ENCODE measurements at regions not wholly inside any gene's neighbourhood (a gene's known extent, or its start where the extent isn't known, plus 50 kb on each side); places are given as distances from the start of the nearest gene placed in this dataset.

GRCh38 chr14:42027271-42027670 is 420.6 kb downstream of the LRFN5 start:
- no peak for DNase-seq

GRCh38 chr14:42023452-42023851 is 416.8 kb downstream of the LRFN5 start:
- in situ Hi-C loops (cut with MboI; ENCODE audit: low pct_unique_long_range_greater_than_20kb, low sequenced_read_pairs): no loop called here
- DNase-seq: no peak

More at GRCh38 chr14:42027271-42027670, 420.6 kb downstream of the LRFN5 start:
- in situ Hi-C loops (cut with MboI; ENCODE audit: low pct_unique_long_range_greater_than_20kb, low sequenced_read_pairs): no loop called here

GRCh38 chr14:42014301-42014700 is 407.6 kb downstream of the LRFN5 start:
- in situ Hi-C loops (cut with MboI; ENCODE audit: low pct_unique_long_range_greater_than_20kb, low sequenced_read_pairs): no loop called here
- no peak for DNase-seq

GRCh38 chr14:42013559-42013958 is 406.9 kb downstream of the LRFN5 start:
- in situ Hi-C loops (cut with MboI; ENCODE audit: low pct_unique_long_range_greater_than_20kb, low sequenced_read_pairs): no loop called here
- no peak for DNase-seq

- in situ Hi-C loops (cut with MboI; ENCODE audit: low pct_unique_long_range_greater_than_20kb, low sequenced_read_pairs): no loop called here
- DNase-seq: no peak
Measured at GRCh38 chr14:42013153-42013552, 406.5 kb downstream of the LRFN5 start.

GRCh38 chr14:42011221-42011620 is 404.5 kb downstream of the LRFN5 start:
- no peak for DNase-seq
- in situ Hi-C loops (cut with MboI; ENCODE audit: low pct_unique_long_range_greater_than_20kb, low sequenced_read_pairs): no loop called here

GRCh38 chr14:42004321-42004720 is 397.6 kb downstream of the LRFN5 start:
- in situ Hi-C loops (cut with MboI; ENCODE audit: low pct_unique_long_range_greater_than_20kb, low sequenced_read_pairs): no loop called here
- DNase-seq: no peak

- in situ Hi-C loops (cut with MboI; ENCODE audit: low pct_unique_long_range_greater_than_20kb, low sequenced_read_pairs): no loop called here
- DNase-seq: no peak
Measured at GRCh38 chr14:42002141-42002540, 395.5 kb downstream of the LRFN5 start.

GRCh38 chr14:42001431-42001830 is 394.8 kb downstream of the LRFN5 start:
- in situ Hi-C loops (cut with MboI; ENCODE audit: low pct_unique_long_range_greater_than_20kb, low sequenced_read_pairs): no loop called here
- DNase-seq: no peak

- in situ Hi-C loops (cut with MboI; ENCODE audit: low pct_unique_long_range_greater_than_20kb, low sequenced_read_pairs): no loop called here
- DNase-seq: no peak
Measured at GRCh38 chr14:42000450-42000849, 393.8 kb downstream of the LRFN5 start.

- no peak for DNase-seq
- in situ Hi-C loops (cut with MboI; ENCODE audit: low pct_unique_long_range_greater_than_20kb, low sequenced_read_pairs): no loop called here
Measured at GRCh38 chr14:41993687-41994086, 387.0 kb downstream of the LRFN5 start.

- in situ Hi-C loops (cut with MboI; ENCODE audit: low pct_unique_long_range_greater_than_20kb, low sequenced_read_pairs): no loop called here
- no peak for DNase-seq
Measured at GRCh38 chr14:41986700-41987099, 380.0 kb downstream of the LRFN5 start.

- no peak for DNase-seq
Measured at GRCh38 chr14:41986083-41986645, 379.5 kb downstream of the LRFN5 start.

GRCh38 chr14:41973178-41973577 is 366.5 kb downstream of the LRFN5 start:
- peak; percentile 89 for DNase-seq
- in situ Hi-C loops (cut with MboI; ENCODE audit: low pct_unique_long_range_greater_than_20kb, low sequenced_read_pairs): no loop called here

More at GRCh38 chr14:41986083-41986645, 379.5 kb downstream of the LRFN5 start:
- in situ Hi-C loops (cut with MboI; ENCODE audit: low pct_unique_long_range_greater_than_20kb, low sequenced_read_pairs): no loop called here

- DNase-seq: no peak
- in situ Hi-C loops (cut with MboI; ENCODE audit: low pct_unique_long_range_greater_than_20kb, low sequenced_read_pairs): no loop called here
Measured at GRCh38 chr14:41972531-41972930, 365.9 kb downstream of the LRFN5 start.

- in situ Hi-C loops (cut with MboI; ENCODE audit: low pct_unique_long_range_greater_than_20kb, low sequenced_read_pairs): no loop called here
- DNase-seq: no peak
Measured at GRCh38 chr14:41960281-41960680, 353.6 kb downstream of the LRFN5 start.

GRCh38 chr14:41957459-41957858 is 350.8 kb downstream of the LRFN5 start:
- in situ Hi-C loops (cut with MboI; ENCODE audit: low pct_unique_long_range_greater_than_20kb, low sequenced_read_pairs): no loop called here
- DNase-seq: no peak
